ENCODE measurements at regions not wholly inside any gene's neighbourhood (a gene's known extent, or its start where the extent isn't known, plus 50 kb on each side); places are given as distances from the start of the nearest gene placed in this dataset.

- Histone ChIP-seq H3K79me2 (ENCODE audit: control insufficient read depth, insufficient read depth, low read length) (no peaks in the 10 kb centered on the region), H3K9ac (ENCODE audit: low read length) (no peak overlapping the region), H3K4me3 (ENCODE audit: low read length) (no peak overlapping the region), H2AK5ac (ENCODE audit: low read length) (no peak overlapping the region), H2BK15ac (replicated peaks; ENCODE audit: low read depth) (no peak overlapping the region), H3K23ac (ENCODE audit: low read length) (no peak overlapping the region), H3K27me3 (ENCODE audit: insufficient read depth, low read length, poor library complexity) (no peaks in the 10 kb centered on the region), H4K8ac (ENCODE audit: low read depth, low read length) (no peak overlapping the region), H2BK5ac (ENCODE audit: low read length) (no peak overlapping the region), H3K4me1 (ENCODE audit: control insufficient read depth, low read depth, low read length) (no peaks in the 10 kb centered on the region), H3K56ac (ENCODE audit: low read length) (no peak overlapping the region), H3K18ac (ENCODE audit: low read length) (no peak overlapping the region), H2BK120ac (ENCODE audit: low read depth, low read length) (no peak overlapping the region), H3K27ac (ENCODE audit: low read depth, low read length) (no peak overlapping the region), H3K4me2 (ENCODE audit: low read length) (no peak overlapping the region), H4K5ac (ENCODE audit: low read length) (no peak overlapping the region), H3K79me1 (ENCODE audit: low read length) (no peaks in the 10 kb centered on the region), H3K4ac (ENCODE audit: low read depth, low read length) (no peak overlapping the region), H3K36me3 (ENCODE audit: control insufficient read depth, insufficient read depth, low read length) (no peaks in the 10 kb centered on the region)
- no CpG with 5 or more reads among the region's 2 CpGs for WGBS (ENCODE audit: extremely low coverage, insufficient coverage, low lambda C conversion rate)
- no peak for DNase-seq
Measured at GRCh38 chr2:70019096-70019495, 57.7 kb upstream of the ASPRV1 start.

GRCh38 chr2:70017962-70018361 lies 56.5 kb upstream of the ASPRV1 start:
- Histone ChIP-seq H2BK15ac (replicated peaks; ENCODE audit: low read depth) (no peak overlapping the region), H2AK5ac (ENCODE audit: low read length) (no peak overlapping the region), H3K9ac (ENCODE audit: low read length) (no peak overlapping the region), H3K4ac (ENCODE audit: low read depth, low read length) (no peak overlapping the region), H3K18ac (ENCODE audit: low read length) (no peak overlapping the region), H3K79me1 (ENCODE audit: low read length) (no peaks in the 10 kb centered on the region), H2BK120ac (ENCODE audit: low read depth, low read length) (no peak overlapping the region), H2BK5ac (ENCODE audit: low read length) (no peak overlapping the region), H3K23ac (ENCODE audit: low read length) (no peak overlapping the region), H3K4me2 (ENCODE audit: low read length) (no peak overlapping the region), H3K56ac (ENCODE audit: low read length) (no peak overlapping the region), H4K8ac (ENCODE audit: low read depth, low read length) (no peak overlapping the region), H3K4me3 (ENCODE audit: low read length) (no peak overlapping the region), H3K36me3 (ENCODE audit: control insufficient read depth, insufficient read depth, low read length) (no peaks in the 10 kb centered on the region), H3K27me3 (ENCODE audit: insufficient read depth, low read length, poor library complexity) (no peaks in the 10 kb centered on the region), H3K27ac (ENCODE audit: low read depth, low read length) (no peak overlapping the region), H3K4me1 (ENCODE audit: control insufficient read depth, low read depth, low read length) (no peaks in the 10 kb centered on the region), H3K79me2 (ENCODE audit: control insufficient read depth, insufficient read depth, low read length) (no peaks in the 10 kb centered on the region), H4K5ac (ENCODE audit: low read length) (no peak overlapping the region)
- no CpG with 5 or more reads among the region's 8 CpGs for WGBS (ENCODE audit: extremely low coverage, insufficient coverage, low lambda C conversion rate)
- no peak for DNase-seq

DNA sequence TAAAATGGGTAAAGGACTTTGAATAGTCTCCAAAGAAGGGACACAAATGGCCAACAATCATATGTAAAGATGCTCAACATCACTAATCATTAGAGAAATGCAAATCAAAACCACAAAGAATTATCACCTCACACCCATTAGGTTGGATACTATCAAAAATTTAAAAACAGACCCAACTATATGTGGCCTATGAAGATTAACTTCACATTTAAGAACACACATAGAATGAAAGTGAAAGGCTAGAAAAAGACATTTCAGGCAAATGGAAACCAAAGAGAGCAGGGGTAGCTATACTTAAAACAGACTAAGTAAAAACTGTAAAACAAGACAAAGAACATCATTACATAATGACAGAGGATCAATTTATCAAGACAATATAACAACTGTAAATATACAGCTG lies 53.5 kb upstream of the ASPRV1 start:
- H3K23ac ChIP-seq (ENCODE audit: low read length): no peak overlapping the region
- no peak overlapping the region for H3K56ac ChIP-seq (ENCODE audit: low read length)
- H3K27me3 ChIP-seq (ENCODE audit: insufficient read depth, low read length, poor library complexity): no peaks in the 10 kb centered on the region
- no peak overlapping the region for H4K5ac ChIP-seq (ENCODE audit: low read length)
- no peak overlapping the region for H3K9ac ChIP-seq (ENCODE audit: low read length)
- no peaks in the 10 kb centered on the region for H3K79me2 ChIP-seq (ENCODE audit: control insufficient read depth, insufficient read depth, low read length)
- DNase-seq: no peak
- no peak overlapping the region for H3K18ac ChIP-seq (ENCODE audit: low read length)
- H3K4me3 ChIP-seq (ENCODE audit: low read length): no peak overlapping the region
- no peak overlapping the region for H3K27ac ChIP-seq (ENCODE audit: low read depth, low read length)
- H3K4me2 ChIP-seq (ENCODE audit: low read length): no peak overlapping the region
- H3K36me3 ChIP-seq (ENCODE audit: control insufficient read depth, insufficient read depth, low read length): no peaks in the 10 kb centered on the region
- H3K4ac ChIP-seq (ENCODE audit: low read depth, low read length): no peak overlapping the region
- H4K8ac ChIP-seq (ENCODE audit: low read depth, low read length): no peak overlapping the region
- no peak overlapping the region for H2AK5ac ChIP-seq (ENCODE audit: low read length)
- H2BK120ac ChIP-seq (ENCODE audit: low read depth, low read length): no peak overlapping the region
- no peaks in the 10 kb centered on the region for H3K79me1 ChIP-seq (ENCODE audit: low read length)
- peaks cover 2% of the 10 kb centered on the region for H3K4me1 ChIP-seq (ENCODE audit: control insufficient read depth, low read depth, low read length)
- no peak overlapping the region for H2BK5ac ChIP-seq (ENCODE audit: low read length)
- H2BK15ac ChIP-seq (replicated peaks; ENCODE audit: low read depth): no peak overlapping the region

DNA sequence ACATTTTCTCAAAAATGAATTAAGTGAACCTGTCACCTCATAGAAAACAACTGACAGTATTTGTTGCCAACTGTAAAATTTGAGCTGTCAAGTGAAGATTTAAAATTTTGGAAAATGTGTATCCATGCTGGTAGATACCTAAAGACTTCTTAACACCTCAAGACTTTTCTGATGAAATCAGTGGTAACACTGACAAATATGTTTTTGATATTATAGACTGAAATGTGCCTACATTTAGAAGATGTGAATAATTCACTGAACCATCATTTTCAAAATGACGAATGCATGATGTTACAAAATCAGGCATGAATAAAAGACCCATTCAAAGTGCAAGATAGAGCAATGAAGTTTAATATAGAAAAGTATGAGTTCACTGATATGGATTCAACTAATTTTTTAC lies 51.5 kb upstream of the ASPRV1 start:
- H3K9ac ChIP-seq (ENCODE audit: low read length): no peak overlapping the region
- no peak overlapping the region for H3K56ac ChIP-seq (ENCODE audit: low read length)
- peaks cover 2% of the 10 kb centered on the region for H3K4me1 ChIP-seq (ENCODE audit: control insufficient read depth, low read depth, low read length)
- H3K4me2 ChIP-seq (ENCODE audit: low read length): no peak overlapping the region
- H2BK120ac ChIP-seq (ENCODE audit: low read depth, low read length): no peak overlapping the region
- H3K27me3 ChIP-seq (ENCODE audit: insufficient read depth, low read length, poor library complexity): no peaks in the 10 kb centered on the region
- H2BK5ac ChIP-seq (ENCODE audit: low read length): no peak overlapping the region
- H2BK15ac ChIP-seq (replicated peaks; ENCODE audit: low read depth): no peak overlapping the region
- H2AK5ac ChIP-seq (ENCODE audit: low read length): no peak overlapping the region
- no peak overlapping the region for H4K5ac ChIP-seq (ENCODE audit: low read length)
- no peaks in the 10 kb centered on the region for H3K79me2 ChIP-seq (ENCODE audit: control insufficient read depth, insufficient read depth, low read length)
- H3K27ac ChIP-seq (ENCODE audit: low read depth, low read length): no peak overlapping the region
- H3K18ac ChIP-seq (ENCODE audit: low read length): no peak overlapping the region
- H3K23ac ChIP-seq (ENCODE audit: low read length): no peak overlapping the region
- DNase-seq: no peak
- H4K8ac ChIP-seq (ENCODE audit: low read depth, low read length): no peak overlapping the region
- no CpG with 5 or more reads among the region's 1 CpG for WGBS (ENCODE audit: extremely low coverage, insufficient coverage, low lambda C conversion rate)
- no peak overlapping the region for H3K4me3 ChIP-seq (ENCODE audit: low read length)
- H3K36me3 ChIP-seq (ENCODE audit: control insufficient read depth, insufficient read depth, low read length): no peaks in the 10 kb centered on the region
- H3K4ac ChIP-seq (ENCODE audit: low read depth, low read length): no peak overlapping the region
- H3K79me1 ChIP-seq (ENCODE audit: low read length): no peaks in the 10 kb centered on the region

- Histone ChIP-seq H4K5ac (ENCODE audit: low read length) (no peak overlapping the region), H4K8ac (ENCODE audit: low read depth, low read length) (no peak overlapping the region), H3K18ac (ENCODE audit: low read length) (no peak overlapping the region), H3K27me3 (ENCODE audit: insufficient read depth, low read length, poor library complexity) (no peaks in the 10 kb centered on the region), H3K4ac (ENCODE audit: low read depth, low read length) (no peak overlapping the region), H3K27ac (ENCODE audit: low read depth, low read length) (no peak overlapping the region), H3K56ac (ENCODE audit: low read length) (no peak overlapping the region), H3K36me3 (ENCODE audit: control insufficient read depth, insufficient read depth, low read length) (no peaks in the 10 kb centered on the region), H2AK5ac (ENCODE audit: low read length) (no peak overlapping the region), H3K4me2 (ENCODE audit: low read length) (no peak overlapping the region), H3K4me1 (ENCODE audit: control insufficient read depth, low read depth, low read length) (peaks cover 2% of the 10 kb centered on the region), H3K4me3 (ENCODE audit: low read length) (no peak overlapping the region), H2BK120ac (ENCODE audit: low read depth, low read length) (no peak overlapping the region), H2BK15ac (replicated peaks; ENCODE audit: low read depth) (no peak overlapping the region), H3K79me2 (ENCODE audit: control insufficient read depth, insufficient read depth, low read length) (no peaks in the 10 kb centered on the region), H3K9ac (ENCODE audit: low read length) (no peak overlapping the region), H3K79me1 (ENCODE audit: low read length) (no peaks in the 10 kb centered on the region), H2BK5ac (ENCODE audit: low read length) (no peak overlapping the region), H3K23ac (ENCODE audit: low read length) (no peak overlapping the region)
- no peak for DNase-seq
- WGBS (ENCODE audit: extremely low coverage, insufficient coverage, low lambda C conversion rate): no CpG with 5 or more reads among the region's 7 CpGs
Measured at GRCh38 chr2:70011786-70012185, 50.4 kb upstream of the ASPRV1 start.

GRCh38 chr2:70011335-70011734 lies 49.9 kb upstream of the ASPRV1 start:
- H3K4me1 ChIP-seq (ENCODE audit: control insufficient read depth, low read depth, low read length): peaks cover 4% of the 10 kb centered on the region
- no CpG with 5 or more reads among the region's 4 CpGs for WGBS (ENCODE audit: extremely low coverage, insufficient coverage, low lambda C conversion rate)
- no peak overlapping the region for H2BK5ac ChIP-seq (ENCODE audit: low read length)
- no peaks in the 10 kb centered on the region for H3K36me3 ChIP-seq (ENCODE audit: control insufficient read depth, insufficient read depth, low read length)
- no peak overlapping the region for H4K5ac ChIP-seq (ENCODE audit: low read length)
- H4K8ac ChIP-seq (ENCODE audit: low read depth, low read length): no peak overlapping the region
- no peaks in the 10 kb centered on the region for H3K79me1 ChIP-seq (ENCODE audit: low read length)
- no peak overlapping the region for H2BK120ac ChIP-seq (ENCODE audit: low read depth, low read length)
- no peaks in the 10 kb centered on the region for H3K79me2 ChIP-seq (ENCODE audit: control insufficient read depth, insufficient read depth, low read length)
- no peak overlapping the region for H3K18ac ChIP-seq (ENCODE audit: low read length)
- H2AK5ac ChIP-seq (ENCODE audit: low read length): no peak overlapping the region
- H3K4me3 ChIP-seq (ENCODE audit: low read length): no peak overlapping the region
- H3K4ac ChIP-seq (ENCODE audit: low read depth, low read length): no peak overlapping the region
- no peak overlapping the region for H3K9ac ChIP-seq (ENCODE audit: low read length)
- no peak overlapping the region for H3K56ac ChIP-seq (ENCODE audit: low read length)
- H3K27me3 ChIP-seq (ENCODE audit: insufficient read depth, low read length, poor library complexity): no peaks in the 10 kb centered on the region
- H3K27ac ChIP-seq (ENCODE audit: low read depth, low read length): no peak overlapping the region
- DNase-seq: no peak
- no peak overlapping the region for H2BK15ac ChIP-seq (replicated peaks; ENCODE audit: low read depth)
- no peak overlapping the region for H3K23ac ChIP-seq (ENCODE audit: low read length)
- H3K4me2 ChIP-seq (ENCODE audit: low read length): no peak overlapping the region
